ENCODE measurements at regions not wholly inside any gene's neighbourhood (a gene's known extent, or its start where the extent isn't known, plus 50 kb on each side); places are given as distances from the start of the nearest gene placed in this dataset.

- Histone ChIP-seq H3K36me3 (ENCODE audit: control insufficient read depth in 4 of 4, insufficient read depth in 4 of 4, low read length in 4 of 4) (no peaks in the 10 kb centered on the region), H3K27ac (ENCODE audit: low read depth in 1 of 2, low read length in 1 of 2) (no peak overlapping the region), H3K4me3 (no peak overlapping the region), H3K9me3 (ENCODE audit: control insufficient read depth in 4 of 4, insufficient read depth in 3 of 4, low read length in 3 of 4) (no peaks in the 10 kb centered on the region), H3K9ac (ENCODE audit: insufficient read depth in 1 of 2, low read length in 2 of 2) (no peak overlapping the region), H3K4me1 (ENCODE audit: control insufficient read depth in 5 of 5, insufficient read depth in 5 of 5, low read length in 5 of 5) (no peaks in the 10 kb centered on the region), H3K27me3 (ENCODE audit: control insufficient read depth in 3 of 3, insufficient read depth in 3 of 3, low read length in 2 of 3) (no peaks in the 10 kb centered on the region)
- ATAC-seq (ENCODE audit: insufficient read depth, low FRiP score) (no peak), DNase-seq (no peak)
- WGBS, 2 donors, result 94 to 96% methylated on average over 3 of the region's 3 CpGs
- TF ChIP-seq CTCF (IDR thresholded peaks at IDR 0.05; ENCODE audit: control extremely low read depth, extremely low read depth), result no peak
Observed at GRCh38 chr2:198390670-198391069, 586.3 kb downstream of the PLCL1 start.

GRCh38 chr2:198387677-198388076, 583.3 kb downstream of the PLCL1 start:
- TF ChIP-seq CTCF (IDR thresholded peaks at IDR 0.05; ENCODE audit: control extremely low read depth, extremely low read depth), result no peak
- DNase-seq (no peak), ATAC-seq (ENCODE audit: insufficient read depth, low FRiP score) (no peak)
- WGBS, 2 donors, result 0% methylated on average over 1 of the region's 1 CpG
- no peak overlapping the region for H3K9ac ChIP-seq (ENCODE audit: insufficient read depth in 1 of 2, low read length in 2 of 2)
- H3K4me3 ChIP-seq, result no peak overlapping the region
- H3K9me3 ChIP-seq (ENCODE audit: control insufficient read depth in 4 of 4, insufficient read depth in 3 of 4, low read length in 3 of 4), result no peaks in the 10 kb centered on the region
- H3K36me3 ChIP-seq (ENCODE audit: control insufficient read depth in 4 of 4, insufficient read depth in 4 of 4, low read length in 4 of 4), result no peaks in the 10 kb centered on the region
- no peaks in the 10 kb centered on the region for H3K27me3 ChIP-seq (ENCODE audit: control insufficient read depth in 3 of 3, insufficient read depth in 3 of 3, low read length in 2 of 3)
- H3K4me1 ChIP-seq (ENCODE audit: control insufficient read depth in 5 of 5, insufficient read depth in 5 of 5, low read length in 5 of 5), result no peaks in the 10 kb centered on the region
- no peak overlapping the region for H3K27ac ChIP-seq (ENCODE audit: low read depth in 1 of 2, low read length in 1 of 2)

GRCh38 chr2:198385856-198386255, 581.5 kb downstream of the PLCL1 start:
- Histone ChIP-seq H3K36me3 (ENCODE audit: control insufficient read depth in 4 of 4, insufficient read depth in 4 of 4, low read length in 4 of 4) (no peaks in the 10 kb centered on the region), H3K4me3 (no peak overlapping the region), H3K27ac (ENCODE audit: low read depth in 1 of 2, low read length in 1 of 2) (no peak overlapping the region), H3K9me3 (ENCODE audit: control insufficient read depth in 4 of 4, insufficient read depth in 3 of 4, low read length in 3 of 4) (no peaks in the 10 kb centered on the region), H3K27me3 (ENCODE audit: control insufficient read depth in 3 of 3, insufficient read depth in 3 of 3, low read length in 2 of 3) (no peaks in the 10 kb centered on the region), H3K9ac (ENCODE audit: insufficient read depth in 1 of 2, low read length in 2 of 2) (no peak overlapping the region), H3K4me1 (ENCODE audit: control insufficient read depth in 5 of 5, insufficient read depth in 5 of 5, low read length in 5 of 5) (no peaks in the 10 kb centered on the region)
- WGBS, 2 donors, result 90 to 91% methylated on average over 1 of the region's 1 CpG
- DNase-seq (no peak), ATAC-seq (ENCODE audit: insufficient read depth, low FRiP score) (no peak)
- TF ChIP-seq CTCF (IDR thresholded peaks at IDR 0.05; ENCODE audit: control extremely low read depth, extremely low read depth), result no peak

GRCh38 chr2:198385326-198385725, 580.9 kb downstream of the PLCL1 start:
- Histone ChIP-seq H3K27ac (ENCODE audit: low read depth in 1 of 2, low read length in 1 of 2) (no peak overlapping the region), H3K4me3 (no peak overlapping the region), H3K9me3 (ENCODE audit: control insufficient read depth in 4 of 4, insufficient read depth in 3 of 4, low read length in 3 of 4) (no peaks in the 10 kb centered on the region), H3K36me3 (ENCODE audit: control insufficient read depth in 4 of 4, insufficient read depth in 4 of 4, low read length in 4 of 4) (no peaks in the 10 kb centered on the region), H3K9ac (ENCODE audit: insufficient read depth in 1 of 2, low read length in 2 of 2) (no peak overlapping the region), H3K27me3 (ENCODE audit: control insufficient read depth in 3 of 3, insufficient read depth in 3 of 3, low read length in 2 of 3) (no peaks in the 10 kb centered on the region), H3K4me1 (ENCODE audit: control insufficient read depth in 5 of 5, insufficient read depth in 5 of 5, low read length in 5 of 5) (no peaks in the 10 kb centered on the region)
- peak; percentile 34 to 84 (median 83) for DNase-seq
- TF ChIP-seq CTCF (IDR thresholded peaks at IDR 0.05; ENCODE audit: control extremely low read depth, extremely low read depth), result no peak
- ATAC-seq (ENCODE audit: insufficient read depth, low FRiP score), result no peak
- 76 to 81% methylated on average over 4 of the region's 4 CpGs for WGBS, 2 donors
